Fibroblast of skin of left quadriceps (primary cell): ENCODE measurements at regions not wholly inside any gene's neighbourhood (a gene's known extent, or its start where the extent isn't known, plus 50 kb on each side); places are given as distances from the start of the nearest gene placed in this dataset.

Experiments
- DNase-seq, 2 experiments: peaks; one replicate each; pipeline ENCODE4 v3.0.0-alpha.2; 2013; ENCODE audit warnings: low read depth in 2 of 2

DNA sequence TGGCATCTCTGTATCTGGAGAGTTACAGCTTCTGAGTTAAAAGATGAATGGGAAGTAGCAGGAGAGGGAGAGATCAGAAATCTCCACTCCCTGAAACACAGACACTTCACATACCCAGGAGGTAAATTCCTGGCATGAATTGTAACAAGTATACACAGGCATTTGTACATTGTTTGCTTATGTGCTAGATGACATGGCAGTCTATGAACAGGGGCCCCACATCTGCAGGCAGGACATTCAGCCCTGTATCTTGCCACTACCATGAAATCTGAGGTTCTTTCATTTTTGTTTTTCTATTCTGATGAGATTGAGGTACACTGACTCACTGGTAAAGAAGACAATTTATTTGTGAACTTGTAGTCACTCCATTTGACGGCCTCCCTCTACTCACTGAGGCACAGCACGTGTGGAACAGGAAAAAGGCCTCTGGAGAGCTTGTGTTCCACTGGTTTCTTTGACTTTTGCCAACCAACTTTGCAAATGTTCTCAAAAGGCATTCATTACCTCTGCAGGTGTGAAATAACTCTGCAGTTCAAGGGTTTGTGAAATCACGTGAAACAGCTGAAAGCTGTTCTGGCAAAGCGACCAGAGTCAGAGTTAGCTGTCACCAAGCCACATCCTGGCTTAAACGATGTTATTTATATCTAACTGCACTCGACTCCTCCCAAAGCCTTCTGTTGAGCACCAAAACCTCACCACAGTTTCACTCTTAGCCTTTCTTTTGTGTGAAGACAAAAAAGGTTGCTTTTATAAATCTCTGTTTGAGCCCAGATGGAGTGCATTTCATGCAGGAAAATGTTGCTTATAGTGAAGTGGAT lies 401.3 kb upstream of the CFAP20DC start:
- DNase-seq = no peak

- DNase-seq = no peak
These were observed 400.6 kb upstream of the CFAP20DC start for GRCh38 chr3:59450437-59450836.

DNA sequence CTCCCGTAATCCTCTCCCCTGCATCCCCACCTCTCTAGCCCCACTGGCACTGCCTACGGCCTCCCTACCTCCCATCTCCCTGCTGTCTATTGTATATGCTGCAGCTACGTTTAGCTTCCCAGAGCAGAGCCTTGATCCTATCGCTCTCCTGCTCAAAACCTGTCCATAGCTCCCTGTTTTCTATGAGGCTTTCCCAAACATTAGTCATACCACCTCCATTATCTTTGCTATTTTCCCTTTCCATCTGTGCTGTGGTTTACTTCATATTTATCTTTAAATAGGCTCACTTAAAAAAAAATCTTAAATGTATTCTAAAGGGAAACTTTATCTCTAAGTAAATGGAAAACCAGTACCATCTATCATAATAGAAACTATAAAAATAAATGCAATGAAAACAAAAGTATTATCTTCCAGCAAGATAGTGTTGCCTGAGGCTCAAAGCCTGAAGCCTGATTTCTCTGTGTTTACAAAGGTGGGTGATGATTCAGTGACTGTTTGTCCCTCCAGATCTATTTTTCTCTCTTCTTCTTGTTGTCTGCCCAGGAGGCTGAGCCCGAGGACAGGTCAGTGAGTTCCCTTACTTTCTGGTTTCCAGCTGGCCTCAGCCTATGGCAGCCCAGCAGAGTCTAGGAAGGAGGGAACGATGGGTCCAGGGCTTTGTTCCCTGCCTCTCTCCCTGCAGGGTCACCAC lies 397.1 kb upstream of the CFAP20DC start:
- no peak for DNase-seq

DNA sequence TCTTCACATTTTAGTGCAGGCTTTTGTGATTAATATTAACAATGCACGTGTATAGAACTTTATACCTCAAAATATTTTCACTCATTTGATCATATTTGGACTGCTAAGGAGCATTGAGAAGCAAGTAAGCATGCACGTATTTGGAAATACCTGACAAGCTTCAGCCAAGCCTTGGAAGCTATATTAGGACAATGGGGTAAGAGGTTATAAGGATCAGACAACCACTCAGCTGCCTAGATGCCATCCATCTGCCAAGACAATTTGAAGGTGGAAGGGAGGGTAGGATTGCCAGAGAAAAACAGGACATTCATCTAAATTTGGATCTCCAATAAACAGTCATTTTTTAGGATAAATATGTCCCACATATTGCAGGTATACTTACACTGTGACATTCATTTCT lies 394.9 kb upstream of the CFAP20DC start:
- DNase-seq = no peak

GRCh38 chr3:59444294-59444671 lies 394.5 kb upstream of the CFAP20DC start:
- no peak for DNase-seq

DNA sequence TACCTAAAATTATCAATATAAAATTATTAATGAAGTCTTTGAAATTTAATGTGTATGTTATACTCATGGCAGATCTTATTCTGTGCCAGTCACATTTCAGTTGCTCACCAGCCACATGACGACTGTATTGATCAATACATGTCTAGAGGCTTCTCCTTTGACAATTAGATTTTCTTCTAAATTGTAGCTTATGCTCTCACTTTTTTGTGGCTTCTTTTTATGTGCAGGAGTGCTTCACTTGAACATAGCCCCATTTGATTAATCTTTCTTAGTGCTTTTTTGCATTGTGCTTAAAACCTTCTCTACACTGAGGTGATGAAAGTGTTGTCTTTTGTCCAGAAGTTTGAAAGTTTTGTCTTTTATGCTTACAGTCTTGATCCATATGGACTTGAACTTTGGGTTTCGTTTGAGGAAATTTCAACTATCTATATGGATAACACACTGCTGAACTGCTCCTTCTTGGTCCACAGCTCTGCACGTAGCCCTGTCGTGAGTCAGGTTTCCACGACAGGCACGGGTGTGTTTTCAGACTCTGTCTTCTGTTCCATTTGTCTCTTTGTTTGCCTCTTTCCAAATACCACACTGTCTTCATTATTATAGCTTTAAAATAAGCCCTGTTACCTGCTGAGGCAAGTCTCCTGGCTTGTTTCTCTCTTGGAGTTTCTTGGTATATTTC lies 393.9 kb upstream of the CFAP20DC start:
- DNase-seq = no peak

DNA sequence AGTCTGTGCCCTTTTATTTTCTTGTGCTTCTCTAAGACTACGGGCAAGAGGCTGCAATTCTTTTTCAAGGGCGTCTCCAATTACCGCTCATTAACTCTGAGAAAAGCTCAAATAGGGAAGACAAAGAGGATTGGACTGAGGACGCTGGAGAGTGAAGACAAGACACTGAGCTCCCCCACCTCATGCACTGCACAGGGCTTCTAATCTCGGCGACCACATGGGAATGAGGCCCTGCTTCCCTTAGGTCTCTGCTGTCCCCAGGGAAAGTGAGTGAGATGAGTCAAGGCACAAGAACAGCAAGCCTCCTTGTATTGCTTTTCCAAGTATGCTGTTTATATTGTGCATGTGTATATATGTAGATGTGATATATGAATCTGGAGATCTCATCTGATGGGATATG lies 392.2 kb upstream of the CFAP20DC start:
- DNase-seq = no peak

- DNase-seq = no peak
These were observed 390.6 kb upstream of the CFAP20DC start for GRCh38 chr3:59440285-59441028.

GRCh38 chr3:59438492-59438891 lies 388.7 kb upstream of the CFAP20DC start:
- DNase-seq = no peak

DNA sequence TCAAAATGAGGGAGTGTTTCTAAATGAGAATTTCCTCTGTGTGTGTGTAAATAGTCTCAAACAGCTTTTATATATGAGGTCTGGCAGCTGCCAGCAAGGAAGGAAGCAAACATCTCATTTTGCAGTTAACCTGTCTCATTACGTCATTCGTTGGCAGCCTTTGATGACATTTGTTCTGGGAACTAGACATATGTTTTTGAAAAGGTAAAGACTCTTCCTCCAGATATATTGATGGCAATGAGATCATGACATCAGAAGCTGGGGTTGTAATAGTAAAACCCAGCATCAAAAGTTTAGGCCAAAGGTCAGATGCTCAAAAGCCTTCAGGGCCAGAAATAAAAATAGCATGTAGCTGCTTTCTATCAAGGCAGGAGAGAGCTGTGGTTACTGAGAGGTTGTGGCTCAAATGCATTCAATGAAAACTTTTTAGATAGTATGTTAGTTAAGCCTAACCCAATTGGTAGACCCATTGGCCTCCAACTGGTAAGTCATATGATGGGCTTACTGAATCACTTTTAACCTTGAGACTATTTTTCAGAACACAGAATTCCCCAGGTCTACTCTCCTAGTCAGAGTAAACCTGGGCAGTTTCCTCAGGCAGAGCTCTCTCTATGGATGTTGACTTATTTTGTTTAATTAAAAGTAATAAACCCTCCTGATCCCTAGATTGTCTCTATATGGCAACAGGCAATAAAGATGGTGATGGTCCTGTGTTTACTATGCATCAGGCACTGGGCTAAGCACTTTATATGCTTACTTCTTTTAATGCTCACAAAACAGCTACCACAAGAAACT lies 386.5 kb upstream of the CFAP20DC start:
- DNase-seq = no peak

DNA sequence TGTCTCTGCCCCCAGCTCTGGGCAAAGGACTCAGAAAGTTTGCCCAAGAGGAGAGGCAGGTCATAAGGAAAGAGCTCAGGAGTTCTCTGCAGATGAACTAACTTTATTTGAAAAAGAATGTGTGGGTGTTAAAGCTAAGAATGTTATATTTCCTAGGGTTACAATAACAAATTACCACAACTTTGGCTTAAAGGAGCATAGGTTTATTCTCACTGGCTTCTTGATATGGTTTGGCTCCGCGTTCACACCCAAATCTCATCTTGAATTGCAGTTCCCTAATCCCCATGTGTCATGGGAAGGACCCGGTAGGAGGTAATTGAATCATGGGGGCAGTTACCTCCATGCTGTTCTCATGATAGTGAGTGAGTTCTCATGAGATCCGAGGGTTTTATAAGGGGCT lies 383.7 kb upstream of the CFAP20DC start:
- DNase-seq = no peak

GRCh38 chr3:59432665-59433064 lies 382.8 kb upstream of the CFAP20DC start:
- DNase-seq = no peak

DNA sequence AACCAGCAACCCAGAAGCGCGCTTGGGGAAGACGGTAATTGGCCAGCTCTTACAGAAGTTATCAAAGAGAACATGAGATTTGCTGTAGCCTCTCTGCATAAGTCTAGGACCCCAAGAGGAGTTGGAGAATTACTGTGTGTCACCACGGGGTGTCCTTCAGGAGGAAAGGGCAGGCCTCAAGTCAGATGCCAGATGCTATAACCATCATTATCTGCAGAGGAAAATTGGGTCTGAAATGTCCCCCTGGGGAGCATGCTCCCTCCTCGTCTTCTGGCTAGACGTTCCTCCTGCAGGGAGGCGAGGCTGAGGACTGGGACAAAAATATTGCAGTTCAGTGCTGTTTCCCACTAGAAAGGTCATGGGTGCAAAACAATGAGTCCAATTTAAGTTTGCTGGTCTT lies 380.5 kb upstream of the CFAP20DC start:
- no peak for DNase-seq

DNA sequence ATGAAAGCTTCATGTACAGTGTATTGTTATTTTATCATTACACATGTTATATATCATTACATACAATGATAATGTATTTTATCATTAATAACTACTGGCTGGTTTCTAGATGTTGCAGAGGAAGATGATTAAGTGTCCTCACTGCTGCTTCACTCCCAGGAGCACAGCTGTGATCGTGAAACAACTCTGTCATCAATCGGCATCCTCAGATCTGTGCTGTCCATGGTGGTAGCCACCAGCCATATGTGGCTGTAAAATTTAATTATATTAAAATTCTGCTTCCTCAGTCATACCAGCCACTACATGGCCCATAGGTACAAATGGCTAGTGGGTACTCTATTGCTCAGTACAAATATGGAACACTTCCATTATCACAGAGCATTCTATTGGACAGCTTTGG lies 379.4 kb upstream of the CFAP20DC start:
- no peak for DNase-seq

- peak; percentile 89 to 90 for DNase-seq
These were observed 377.2 kb upstream of the CFAP20DC start for GRCh38 chr3:59426821-59427565.

- DNase-seq = no peak
These were observed 376.1 kb upstream of the CFAP20DC start for GRCh38 chr3:59425942-59426341.

GRCh38 chr3:59425371-59425770 lies 375.5 kb upstream of the CFAP20DC start:
- no peak for DNase-seq

DNA sequence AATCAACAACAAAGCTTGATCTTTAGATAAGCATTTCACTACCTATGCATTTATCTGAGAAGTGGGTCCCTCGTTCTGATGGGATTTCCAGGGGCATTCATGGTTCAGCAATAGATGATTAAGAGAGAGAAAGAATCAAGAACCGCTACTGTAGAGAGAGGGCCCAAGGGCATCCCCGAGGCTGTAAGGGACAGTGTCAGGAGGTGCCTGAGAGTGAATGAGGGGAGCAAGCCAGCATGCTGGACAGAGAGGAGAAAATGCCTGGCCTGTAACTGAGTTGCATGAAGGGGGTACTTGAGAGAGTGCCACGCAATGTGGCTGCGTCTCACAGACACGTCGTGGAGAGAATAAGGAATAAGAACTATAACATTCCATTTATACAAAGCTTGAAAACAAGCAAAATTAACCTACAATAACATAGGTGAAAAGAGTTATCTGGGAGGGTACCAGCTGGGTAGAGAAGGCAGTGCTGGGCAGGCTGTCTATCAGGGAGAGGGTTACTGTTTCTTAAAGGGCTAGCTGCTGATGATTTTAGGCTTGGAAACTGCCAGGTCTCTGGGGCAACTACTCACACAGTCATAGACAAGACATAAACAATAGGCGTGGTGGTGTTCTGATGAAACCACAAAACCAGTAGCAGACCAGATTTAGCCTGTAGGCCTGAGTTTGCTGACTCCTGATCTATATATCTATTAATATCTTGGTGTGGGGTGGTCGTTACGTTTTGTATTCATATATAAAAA lies 374.6 kb upstream of the CFAP20DC start:
- peak in 1 of 2 experiments; percentile 50 for DNase-seq

- DNase-seq = no peak
These were observed 373.9 kb upstream of the CFAP20DC start for GRCh38 chr3:59423707-59424106.

DNA sequence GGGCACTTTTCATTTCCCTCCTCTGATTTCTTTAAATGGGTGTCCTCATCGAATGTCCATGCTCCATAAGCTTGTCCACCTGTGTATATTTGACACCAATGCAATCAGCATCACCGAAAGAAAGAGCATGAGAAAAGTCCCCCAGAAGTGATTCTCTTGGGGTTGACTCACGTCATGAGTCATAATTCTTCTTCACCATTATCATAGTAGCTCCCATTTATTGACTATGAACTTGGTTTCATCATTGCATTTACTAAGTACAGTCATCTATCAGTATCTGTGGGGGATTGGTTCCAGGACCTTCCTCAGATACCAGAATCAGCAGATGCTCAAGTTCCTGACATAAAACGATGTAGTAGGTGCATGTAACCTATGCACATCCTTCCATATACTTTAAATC lies 372.5 kb upstream of the CFAP20DC start:
- peak in 1 of 2 experiments; percentile 22 for DNase-seq
